ENCODE measurements at regions not wholly inside any gene's neighbourhood (a gene's known extent, or its start where the extent isn't known, plus 50 kb on each side); places are given as distances from the start of the nearest gene placed in this dataset.

DNA sequence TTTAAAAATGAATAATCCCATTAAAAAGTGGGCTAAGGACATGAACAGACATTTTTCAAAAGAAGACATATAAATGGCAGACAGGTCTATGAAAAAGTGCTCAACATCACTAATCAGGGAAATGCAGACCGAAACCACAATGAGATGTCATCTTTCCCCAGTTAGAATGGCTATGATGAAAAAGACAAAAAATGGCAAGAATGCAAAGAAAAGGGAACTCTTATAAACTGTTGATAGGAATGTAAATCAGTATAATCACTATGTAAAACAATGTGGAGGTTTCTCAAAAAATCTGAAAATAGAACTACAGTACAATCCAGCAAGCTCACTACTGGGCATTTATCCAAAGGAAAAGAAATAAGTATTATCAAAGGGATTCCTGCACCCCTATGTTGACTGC is 169.2 kb downstream of the METTL4 start:
- TF ChIP-seq ZC3H10 (CRISPR knock-in tag; IDR thresholded peaks at IDR 0.05) (no peak), PPARA (CRISPR knock-in tag; IDR thresholded peaks at IDR 0.05; ENCODE audit: borderline replicate concordance) (no peak), CSDC2 (CRISPR knock-in tag; IDR thresholded peaks at IDR 0.05) (no peak), ZNF70 (CRISPR knock-in tag; IDR thresholded peaks at IDR 0.05) (no peak), ZNF565 (CRISPR knock-in tag; conservative IDR thresholded peaks at IDR 0.05; ENCODE audit: low read depth) (no peak), TOX (CRISPR knock-in tag; IDR thresholded peaks at IDR 0.05; ENCODE audit: borderline replicate concordance) (no peak), ARNTL (CRISPR knock-in tag; IDR thresholded peaks at IDR 0.05; ENCODE audit: borderline replicate concordance, low read depth) (no peak), OSR1 (CRISPR knock-in tag; IDR thresholded peaks at IDR 0.05) (no peak), ZFP3 (CRISPR knock-in tag; IDR thresholded peaks at IDR 0.05) (no peak), ISL1 (CRISPR knock-in tag; IDR thresholded peaks at IDR 0.05) (no peak), TCF4 (CRISPR knock-in tag; IDR thresholded peaks at IDR 0.05; ENCODE audit: borderline replicate concordance) (no peak), ZFP30 (CRISPR knock-in tag; IDR thresholded peaks at IDR 0.05) (no peak), ESRRG (CRISPR knock-in tag; IDR thresholded peaks at IDR 0.05) (no peak), BACH2 (CRISPR knock-in tag; IDR thresholded peaks at IDR 0.05; ENCODE audit: borderline replicate concordance) (no peak)
- TF ChIP-seq, protein P1, sequence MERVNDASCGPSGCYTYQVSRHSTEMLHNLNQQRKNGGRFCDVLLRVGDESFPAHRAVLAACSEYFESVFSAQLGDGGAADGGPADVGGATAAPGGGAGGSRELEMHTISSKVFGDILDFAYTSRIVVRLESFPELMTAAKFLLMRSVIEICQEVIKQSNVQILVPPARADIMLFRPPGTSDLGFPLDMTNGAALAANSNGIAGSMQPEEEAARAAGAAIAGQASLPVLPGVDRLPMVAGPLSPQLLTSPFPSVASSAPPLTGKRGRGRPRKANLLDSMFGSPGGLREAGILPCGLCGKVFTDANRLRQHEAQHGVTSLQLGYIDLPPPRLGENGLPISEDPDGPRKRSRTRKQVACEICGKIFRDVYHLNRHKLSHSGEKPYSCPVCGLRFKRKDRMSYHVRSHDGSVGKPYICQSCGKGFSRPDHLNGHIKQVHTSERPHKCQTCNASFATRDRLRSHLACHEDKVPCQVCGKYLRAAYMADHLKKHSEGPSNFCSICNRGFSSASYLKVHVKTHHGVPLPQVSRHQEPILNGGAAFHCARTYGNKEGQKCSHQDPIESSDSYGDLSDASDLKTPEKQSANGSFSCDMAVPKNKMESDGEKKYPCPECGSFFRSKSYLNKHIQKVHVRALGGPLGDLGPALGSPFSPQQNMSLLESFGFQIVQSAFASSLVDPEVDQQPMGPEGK (CRISPR knock-in tag; IDR thresholded peaks at IDR 0.05; ENCODE audit: borderline replicate concordance): no peak
- peak; percentile 38; the same call in 2 of the 3 replicates for ATAC-seq

DNA sequence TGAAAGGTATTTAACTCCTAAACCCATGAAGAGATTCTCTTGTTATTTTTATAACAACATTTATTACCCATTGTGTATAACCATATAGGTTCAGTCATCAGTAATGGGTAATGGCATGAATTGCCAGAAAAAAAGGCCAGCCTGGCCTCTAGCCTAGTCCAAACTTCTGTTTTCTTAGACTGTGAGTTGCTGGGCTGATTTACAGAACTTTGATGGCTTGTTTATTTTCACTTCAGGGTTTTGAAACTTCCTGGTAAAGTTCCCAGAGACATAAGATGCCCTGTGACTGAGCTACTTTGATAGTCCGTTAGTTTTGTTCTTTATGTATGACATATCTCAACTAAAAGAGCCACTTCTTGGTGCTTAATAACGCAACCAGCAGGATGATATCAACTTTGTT is 164.8 kb downstream of the METTL4 start:
- TF ChIP-seq ZFP3 (CRISPR knock-in tag; IDR thresholded peaks at IDR 0.05): no peak
- TF ChIP-seq OSR1 (CRISPR knock-in tag; IDR thresholded peaks at IDR 0.05): no peak
- TF ChIP-seq, protein P2, sequence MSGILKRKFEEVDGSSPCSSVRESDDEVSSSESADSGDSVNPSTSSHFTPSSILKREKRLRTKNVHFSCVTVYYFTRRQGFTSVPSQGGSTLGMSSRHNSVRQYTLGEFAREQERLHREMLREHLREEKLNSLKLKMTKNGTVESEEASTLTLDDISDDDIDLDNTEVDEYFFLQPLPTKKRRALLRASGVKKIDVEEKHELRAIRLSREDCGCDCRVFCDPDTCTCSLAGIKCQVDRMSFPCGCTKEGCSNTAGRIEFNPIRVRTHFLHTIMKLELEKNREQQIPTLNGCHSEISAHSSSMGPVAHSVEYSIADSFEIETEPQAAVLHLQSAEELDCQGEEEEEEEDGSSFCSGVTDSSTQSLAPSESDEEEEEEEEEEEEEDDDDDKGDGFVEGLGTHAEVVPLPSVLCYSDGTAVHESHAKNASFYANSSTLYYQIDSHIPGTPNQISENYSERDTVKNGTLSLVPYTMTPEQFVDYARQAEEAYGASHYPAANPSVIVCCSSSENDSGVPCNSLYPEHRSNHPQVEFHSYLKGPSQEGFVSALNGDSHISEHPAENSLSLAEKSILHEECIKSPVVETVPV (CRISPR knock-in tag; IDR thresholded peaks at IDR 0.05): no peak
- TF ChIP-seq ISL1 (CRISPR knock-in tag; IDR thresholded peaks at IDR 0.05): no peak
- ATAC-seq: no peak

DNA sequence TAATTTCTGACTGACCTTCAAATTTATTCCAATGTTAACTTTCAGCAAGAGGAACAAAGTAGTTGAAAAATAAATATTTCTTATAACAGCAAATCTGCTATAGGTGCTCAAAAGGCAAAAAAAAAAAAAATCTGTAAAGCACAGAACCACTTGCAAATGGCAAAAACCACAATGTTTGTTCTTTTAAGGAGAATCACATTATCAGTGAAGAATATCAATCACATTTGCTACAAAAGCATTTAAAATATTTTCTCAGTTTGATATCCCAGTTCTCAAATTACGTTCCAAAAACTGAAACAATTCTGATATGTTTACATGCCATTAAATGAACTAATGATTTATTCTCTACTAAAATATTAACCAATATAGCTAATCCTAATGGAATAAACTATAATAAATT is 163.3 kb downstream of the METTL4 start:
- ATAC-seq: no peak
- TF ChIP-seq ZFP30 (CRISPR knock-in tag; IDR thresholded peaks at IDR 0.05) (no peak), ZNF70 (CRISPR knock-in tag; IDR thresholded peaks at IDR 0.05) (no peak), RARB (CRISPR knock-in tag; IDR thresholded peaks at IDR 0.05) (no peak), TCF4 (CRISPR knock-in tag; IDR thresholded peaks at IDR 0.05; ENCODE audit: borderline replicate concordance) (no peak), ZC3H10 (CRISPR knock-in tag; IDR thresholded peaks at IDR 0.05) (no peak), BACH2 (CRISPR knock-in tag; IDR thresholded peaks at IDR 0.05; ENCODE audit: borderline replicate concordance) (no peak), SNAI2 (CRISPR knock-in tag; IDR thresholded peaks at IDR 0.05) (no peak), ZFP3 (CRISPR knock-in tag; IDR thresholded peaks at IDR 0.05) (no peak), ZNF565 (CRISPR knock-in tag; conservative IDR thresholded peaks at IDR 0.05; ENCODE audit: low read depth) (no peak), ZNF8 (CRISPR knock-in tag; IDR thresholded peaks at IDR 0.05) (no peak), ESRRG (CRISPR knock-in tag; IDR thresholded peaks at IDR 0.05) (no peak), ARNTL (CRISPR knock-in tag; IDR thresholded peaks at IDR 0.05; ENCODE audit: borderline replicate concordance, low read depth) (no peak), TOX (CRISPR knock-in tag; IDR thresholded peaks at IDR 0.05; ENCODE audit: borderline replicate concordance) (no peak), GLIS3 (CRISPR knock-in tag; IDR thresholded peaks at IDR 0.05) (no peak), OSR1 (CRISPR knock-in tag; IDR thresholded peaks at IDR 0.05) (no peak), CSDC2 (CRISPR knock-in tag; IDR thresholded peaks at IDR 0.05) (no peak)
- TF ChIP-seq, protein P2 (CRISPR knock-in tag; IDR thresholded peaks at IDR 0.05): no peak
- TF ChIP-seq, protein P3, sequence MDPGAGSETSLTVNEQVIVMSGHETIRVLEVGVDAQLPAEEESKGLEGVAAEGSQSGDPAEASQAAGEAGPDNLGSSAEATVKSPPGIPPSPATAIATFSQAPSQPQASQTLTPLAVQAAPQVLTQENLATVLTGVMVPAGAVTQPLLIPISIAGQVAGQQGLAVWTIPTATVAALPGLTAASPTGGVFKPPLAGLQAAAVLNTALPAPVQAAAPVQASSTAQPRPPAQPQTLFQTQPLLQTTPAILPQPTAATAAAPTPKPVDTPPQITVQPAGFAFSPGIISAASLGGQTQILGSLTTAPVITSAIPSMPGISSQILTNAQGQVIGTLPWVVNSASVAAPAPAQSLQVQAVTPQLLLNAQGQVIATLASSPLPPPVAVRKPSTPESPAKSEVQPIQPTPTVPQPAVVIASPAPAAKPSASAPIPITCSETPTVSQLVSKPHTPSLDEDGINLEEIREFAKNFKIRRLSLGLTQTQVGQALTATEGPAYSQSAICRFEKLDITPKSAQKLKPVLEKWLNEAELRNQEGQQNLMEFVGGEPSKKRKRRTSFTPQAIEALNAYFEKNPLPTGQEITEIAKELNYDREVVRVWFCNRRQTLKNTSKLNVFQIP (CRISPR knock-in tag; IDR thresholded peaks at IDR 0.05; ENCODE audit: borderline replicate concordance, low read depth): no peak
- TF ChIP-seq, protein P1 (CRISPR knock-in tag; IDR thresholded peaks at IDR 0.05; ENCODE audit: borderline replicate concordance): no peak

All from SK-N-SH treated with all-trans-retinoic acid at 6 μM for 48 hours (cell line).